Endothelial cell (in vitro differentiated cells): ENCODE measurements at regions not wholly inside any gene's neighbourhood (a gene's known extent, or its start where the extent isn't known, plus 50 kb on each side); places are given as distances from the start of the nearest gene placed in this dataset.
A peak's percentile ranks its signal among the peaks of the same experiment; 100 is the strongest.

Experiments used
- DNase-seq: peaks from one replicate; pipeline ENCODE4 v3.0.0; 2021; ENCODE audit warnings: low spot score
- H3K27ac Mint-ChIP-seq: one replicate; pipeline ENCODE4 v1.8.0; 2021; ENCODE audit warnings: mixed read lengths, inconsistent platforms; ENCODE audit not compliant: unreplicated experiment
- H3K27me3 Mint-ChIP-seq: one replicate; pipeline ENCODE4 v1.8.0; 2021; ENCODE audit warnings: mild to moderate bottlenecking, moderate library complexity, mixed read lengths, inconsistent platforms; ENCODE audit not compliant: unreplicated experiment
- H3K36me3 Mint-ChIP-seq: one replicate; pipeline ENCODE4 v1.8.0; 2021; ENCODE audit warnings: mild to moderate bottlenecking, low read depth, mixed read lengths, inconsistent platforms; ENCODE audit not compliant: unreplicated experiment
- H3K4me1 Mint-ChIP-seq: one replicate; pipeline ENCODE4 v1.8.0; 2021; ENCODE audit warnings: mild to moderate bottlenecking, mixed read lengths, inconsistent platforms; ENCODE audit not compliant: unreplicated experiment
- H3K4me3 Mint-ChIP-seq: one replicate; pipeline ENCODE4 v1.8.0; 2021; ENCODE audit warnings: mild to moderate bottlenecking, mixed read lengths, inconsistent platforms; ENCODE audit not compliant: unreplicated experiment
- H3K9me3 Mint-ChIP-seq: one replicate; pipeline ENCODE4 v1.8.0; 2021; ENCODE audit warnings: mixed read lengths, inconsistent platforms; ENCODE audit not compliant: unreplicated experiment
- TF ChIP-seq, protein P1 (sequence below): fragments of 200-600 bp; sonication (generic); IDR thresholded peaks from one replicate; pipeline ENCODE4 v1.5.0; 2021; ENCODE audit warnings: antibody characterized with exemption; ENCODE audit not compliant: unreplicated experiment

DNA sequence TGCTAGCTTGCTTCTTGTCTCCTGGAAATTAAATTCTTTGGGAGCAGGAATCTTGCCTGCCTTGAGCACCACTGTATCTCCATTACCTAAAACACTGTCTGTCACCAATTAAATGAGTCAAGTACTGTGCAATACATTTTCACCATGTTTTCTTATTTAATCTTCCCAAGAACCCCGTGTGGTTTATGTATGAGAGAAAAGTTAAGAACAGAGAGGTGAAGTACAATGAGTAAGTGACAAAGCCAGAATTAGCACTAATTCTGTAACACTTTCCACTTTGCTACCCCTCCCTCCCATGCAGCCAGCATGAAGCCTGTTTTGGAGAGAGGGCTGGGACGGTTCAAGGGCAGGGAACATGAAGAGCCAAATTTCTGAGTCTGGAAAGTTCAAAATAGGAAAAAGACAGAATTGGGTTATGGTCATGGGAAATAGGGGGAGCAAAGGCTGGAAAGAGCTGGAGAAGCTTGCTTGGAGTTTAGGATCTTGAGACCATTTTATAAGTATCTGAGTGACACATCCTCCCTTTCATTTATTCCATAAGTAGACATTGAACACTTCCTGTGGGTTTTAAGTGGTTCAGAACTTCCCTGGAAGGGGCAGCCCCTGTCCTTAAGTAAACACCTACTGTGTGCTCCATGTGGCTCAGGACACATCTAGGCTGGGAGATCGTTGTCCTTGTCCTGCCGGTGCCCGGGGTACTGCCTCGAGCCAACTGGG, 60.5 kb upstream of the CHST1 start:
- TF ChIP-seq, protein P1, sequence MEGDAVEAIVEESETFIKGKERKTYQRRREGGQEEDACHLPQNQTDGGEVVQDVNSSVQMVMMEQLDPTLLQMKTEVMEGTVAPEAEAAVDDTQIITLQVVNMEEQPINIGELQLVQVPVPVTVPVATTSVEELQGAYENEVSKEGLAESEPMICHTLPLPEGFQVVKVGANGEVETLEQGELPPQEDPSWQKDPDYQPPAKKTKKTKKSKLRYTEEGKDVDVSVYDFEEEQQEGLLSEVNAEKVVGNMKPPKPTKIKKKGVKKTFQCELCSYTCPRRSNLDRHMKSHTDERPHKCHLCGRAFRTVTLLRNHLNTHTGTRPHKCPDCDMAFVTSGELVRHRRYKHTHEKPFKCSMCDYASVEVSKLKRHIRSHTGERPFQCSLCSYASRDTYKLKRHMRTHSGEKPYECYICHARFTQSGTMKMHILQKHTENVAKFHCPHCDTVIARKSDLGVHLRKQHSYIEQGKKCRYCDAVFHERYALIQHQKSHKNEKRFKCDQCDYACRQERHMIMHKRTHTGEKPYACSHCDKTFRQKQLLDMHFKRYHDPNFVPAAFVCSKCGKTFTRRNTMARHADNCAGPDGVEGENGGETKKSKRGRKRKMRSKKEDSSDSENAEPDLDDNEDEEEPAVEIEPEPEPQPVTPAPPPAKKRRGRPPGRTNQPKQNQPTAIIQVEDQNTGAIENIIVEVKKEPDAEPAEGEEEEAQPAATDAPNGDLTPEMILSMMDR: no peak
- Mint-ChIP-seq H3K4me3 (no peak overlapping the region), H3K27me3 (peaks cover 6% of the 10 kb centered on the region), H3K27ac (no peak overlapping the region), H3K9me3 (no peaks in the 10 kb centered on the region), H3K36me3 (no peaks in the 10 kb centered on the region), H3K4me1 (peaks cover 44% of the 10 kb centered on the region)
- no peak for DNase-seq

DNA sequence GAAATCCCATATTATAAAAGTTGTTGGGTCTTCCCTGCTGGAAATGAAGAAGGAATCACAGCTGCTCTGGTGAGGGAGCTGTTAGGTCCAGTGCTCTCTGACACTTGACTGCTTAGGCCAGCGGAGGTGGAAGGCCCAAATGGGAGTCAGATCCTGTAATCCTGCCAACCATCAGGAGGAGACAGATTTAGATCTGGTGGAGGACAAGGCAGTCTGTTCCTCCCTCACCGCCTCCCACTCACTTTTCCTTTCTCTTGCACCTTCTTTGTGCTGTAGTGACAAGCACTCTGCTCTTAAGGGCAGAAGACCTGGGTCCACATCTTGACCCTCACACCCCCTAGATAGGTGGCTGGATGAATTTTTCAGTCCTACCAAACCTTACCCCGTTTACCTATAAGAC, 59.7 kb upstream of the CHST1 start:
- Mint-ChIP-seq H3K9me3 (no peaks in the 10 kb centered on the region), H3K36me3 (no peaks in the 10 kb centered on the region), H3K27ac (no peak overlapping the region), H3K27me3 (peaks cover 6% of the 10 kb centered on the region), H3K4me3 (no peak overlapping the region), H3K4me1 (peaks cover 44% of the 10 kb centered on the region)
- no peak for DNase-seq
- TF ChIP-seq, protein P1: no peak

DNA sequence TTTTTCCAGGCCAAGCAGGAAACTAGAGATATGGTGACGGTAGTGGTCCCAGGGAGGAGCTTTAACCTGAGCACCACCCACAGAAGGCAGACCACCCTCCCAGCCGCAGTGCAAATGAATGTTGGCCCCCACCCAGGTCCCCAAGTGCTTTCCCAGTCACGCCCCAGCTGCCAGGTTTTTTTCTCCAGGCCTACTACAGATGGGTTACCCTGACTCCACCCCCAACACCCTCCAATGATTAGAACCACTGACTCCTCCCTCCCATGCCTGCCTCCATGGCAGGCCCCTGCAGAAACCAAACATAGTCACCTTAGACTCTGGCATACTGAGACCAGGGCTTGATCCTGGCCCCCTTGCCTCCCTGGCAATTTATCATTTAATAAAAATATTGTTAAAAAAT, 58.7 kb upstream of the CHST1 start:
- TF ChIP-seq, protein P1: no peak
- H3K36me3 Mint-ChIP-seq: no peaks in the 10 kb centered on the region
- peaks cover 41% of the 10 kb centered on the region for H3K4me1 Mint-ChIP-seq
- no peak for DNase-seq
- no peaks in the 10 kb centered on the region for H3K9me3 Mint-ChIP-seq
- H3K4me3 Mint-ChIP-seq: no peak overlapping the region
- H3K27me3 Mint-ChIP-seq: peaks cover 6% of the 10 kb centered on the region
- H3K27ac Mint-ChIP-seq: no peak overlapping the region

DNA sequence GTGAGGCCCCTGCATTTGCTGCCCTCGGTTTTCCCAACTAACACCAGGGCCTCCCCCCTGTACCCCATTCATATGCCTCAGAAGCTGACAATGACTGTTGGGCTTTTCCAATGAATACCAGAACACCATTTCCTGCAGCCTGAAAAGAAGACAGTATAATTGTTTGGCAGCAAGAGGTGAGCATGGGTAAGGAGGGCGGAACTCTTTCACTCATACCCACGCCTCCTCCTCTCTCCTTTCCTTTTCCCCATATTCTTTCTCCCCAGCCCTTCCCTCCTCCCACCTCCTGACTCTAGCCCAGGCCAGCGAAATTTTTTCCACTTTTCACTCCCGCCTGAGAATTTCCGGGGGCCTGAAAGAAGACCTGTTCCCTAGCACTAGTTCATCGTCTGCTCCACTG, 58.0 kb upstream of the CHST1 start:
- H3K4me1 Mint-ChIP-seq: peaks cover 37% of the 10 kb centered on the region
- TF ChIP-seq, protein P1: no peak
- peaks cover 3% of the 10 kb centered on the region for H3K27me3 Mint-ChIP-seq
- no peak for DNase-seq
- no peak overlapping the region for H3K4me3 Mint-ChIP-seq
- no peaks in the 10 kb centered on the region for H3K9me3 Mint-ChIP-seq
- H3K36me3 Mint-ChIP-seq: no peaks in the 10 kb centered on the region
- peak overlapping the region; percentile 25 for H3K27ac Mint-ChIP-seq

DNA sequence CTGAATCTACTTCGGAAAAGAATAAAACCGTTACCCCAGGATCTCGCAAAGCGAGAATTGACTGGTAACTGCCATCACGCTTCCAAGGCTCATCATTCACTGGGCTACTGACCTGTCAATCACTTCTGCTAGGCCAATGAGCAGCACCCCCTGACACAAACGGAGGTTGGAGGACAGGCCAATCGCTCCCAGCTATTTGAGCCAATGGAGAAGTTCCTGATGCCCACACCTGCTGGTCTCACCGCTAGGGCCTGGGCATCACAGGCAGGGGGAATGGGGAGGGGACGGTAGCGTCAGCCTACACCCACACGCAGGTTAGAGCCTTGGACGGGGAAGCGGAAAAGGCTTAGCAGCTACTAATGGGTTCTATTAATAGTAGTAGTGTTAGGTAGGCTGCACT, 56.7 kb upstream of the CHST1 start:
- Mint-ChIP-seq H3K4me3 (no peak overlapping the region), H3K27ac (no peak overlapping the region), H3K9me3 (no peaks in the 10 kb centered on the region), H3K4me1 (peaks cover 37% of the 10 kb centered on the region), H3K27me3 (peaks cover 2% of the 10 kb centered on the region), H3K36me3 (no peaks in the 10 kb centered on the region)
- no peak for DNase-seq
- TF ChIP-seq, protein P1: no peak
